ENCODE measurements at regions not wholly inside any gene's neighbourhood (a gene's known extent, or its start where the extent isn't known, plus 50 kb on each side); places are given as distances from the start of the nearest gene placed in this dataset.
"Not testable (repeated sequence)": the region's sequence is repeated elsewhere in the genome, so short reads cannot be mapped to it uniquely, and the experiment has no call there.

GRCh38 chr18:43341014-43341413 is 63.7 kb upstream of the SYT4 start:
- ATAC-seq (ENCODE audit: poor library complexity) (no peak), DNase-seq (no peak)
- intact Hi-C loops (cut with DNase I) = no loop called here

GRCh38 chr18:43350176-43350575 is 72.9 kb upstream of the SYT4 start:
- ATAC-seq (ENCODE audit: poor library complexity) (no peak), DNase-seq (no peak)
- intact Hi-C loops (cut with DNase I) = no loop called here

DNA sequence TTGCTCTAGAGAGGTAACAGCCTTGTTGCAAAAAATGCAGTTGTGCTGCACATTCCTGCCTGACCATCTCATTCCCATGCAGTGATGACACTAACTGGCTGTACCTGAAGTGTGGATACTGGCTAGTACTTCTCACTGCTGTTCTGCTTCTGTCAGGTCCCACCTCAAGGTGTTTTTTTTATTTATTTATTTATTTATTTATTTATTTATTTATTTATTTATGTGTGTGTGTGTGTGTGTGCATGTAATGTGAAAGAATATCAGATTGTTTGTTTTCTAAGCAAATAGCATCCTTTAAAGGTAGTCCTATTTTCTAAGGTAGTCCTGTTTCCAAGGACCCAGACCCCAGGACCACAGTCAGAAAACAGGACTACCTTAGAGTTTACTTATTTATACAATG is 87.2 kb upstream of the SYT4 start:
- DNase-seq = no peak
- no peak for ATAC-seq (ENCODE audit: poor library complexity)
- intact Hi-C loops (cut with DNase I) = no loop called here

- no peak for DNase-seq
- intact Hi-C loops (cut with DNase I) = no loop called here
- no peak for ATAC-seq (ENCODE audit: poor library complexity)
Measured at GRCh38 chr18:43367895-43368294, 90.6 kb upstream of the SYT4 start.

DNA sequence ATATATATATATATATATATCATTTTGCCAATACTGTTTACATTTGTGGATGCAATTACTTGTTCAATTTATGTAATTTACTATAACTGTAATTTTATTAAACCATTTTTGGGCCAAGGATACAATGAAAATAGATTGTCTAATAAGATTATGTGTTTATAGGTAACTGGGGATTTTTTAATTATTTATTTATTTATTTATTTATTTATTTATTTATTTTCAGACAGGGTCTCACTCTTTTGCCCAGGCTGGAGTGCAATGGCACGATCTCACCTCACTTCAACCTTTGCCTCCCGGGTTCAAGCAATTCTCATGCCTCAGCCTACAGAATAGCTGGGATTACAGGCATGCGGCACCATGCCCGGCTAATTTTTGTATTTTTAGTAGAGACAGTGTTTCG is 92.0 kb upstream of the SYT4 start:
- intact Hi-C loops (cut with DNase I); ATAC-seq (ENCODE audit: poor library complexity); DNase-seq: not testable (repeated sequence)

DNA sequence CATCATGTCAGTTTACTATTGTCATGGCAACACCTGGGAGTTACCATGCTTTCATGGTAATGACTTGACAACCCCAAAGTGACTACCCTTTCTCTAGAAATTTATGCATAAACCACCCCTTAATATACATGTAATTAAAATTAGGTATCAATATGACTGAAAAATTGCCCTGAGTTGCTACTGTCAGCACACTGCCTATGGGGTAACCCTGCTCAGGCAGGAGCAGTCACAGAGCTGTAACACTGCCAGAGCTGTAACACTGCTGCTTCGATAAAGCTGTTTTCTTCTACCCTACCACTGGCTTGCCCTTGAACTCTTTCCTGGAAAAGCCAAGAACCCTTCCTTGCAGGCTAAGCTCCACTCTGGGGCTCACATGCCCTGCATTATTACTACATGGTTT is 95.5 kb upstream of the SYT4 start:
- DNase-seq = no peak
- ATAC-seq (ENCODE audit: poor library complexity) = no peak
- intact Hi-C loops (cut with DNase I) = no loop called here

DNA sequence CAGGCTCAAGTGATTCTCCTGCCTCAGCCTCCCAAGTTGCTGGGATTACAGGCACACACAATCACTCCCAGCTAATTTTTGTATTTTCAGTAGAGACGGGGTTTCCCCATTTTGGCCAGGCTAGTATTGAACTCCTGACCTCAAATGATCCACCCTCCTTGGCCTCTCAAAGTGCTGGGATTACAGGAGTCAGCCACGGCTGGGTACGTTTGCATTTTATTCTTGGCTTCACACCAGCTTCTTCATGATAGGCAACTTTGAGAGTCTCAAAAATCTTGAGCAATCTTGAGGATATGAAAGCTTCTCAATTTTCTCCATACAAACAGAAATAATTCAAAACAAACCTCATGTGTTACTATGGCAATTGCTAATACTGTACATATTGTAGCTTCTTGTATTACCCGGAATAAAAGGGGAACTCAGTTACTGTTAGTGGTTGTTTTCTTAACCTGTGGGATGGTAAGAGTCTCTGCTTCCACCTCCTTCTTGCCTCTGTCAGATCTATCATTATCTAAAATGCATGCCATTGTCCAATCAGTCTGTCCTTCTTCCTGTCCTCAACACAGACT is 102.9 kb upstream of the SYT4 start:
- intact Hi-C loops (cut with DNase I) = no loop called here
- ATAC-seq (ENCODE audit: poor library complexity) (no peak), DNase-seq (no peak)

DNA sequence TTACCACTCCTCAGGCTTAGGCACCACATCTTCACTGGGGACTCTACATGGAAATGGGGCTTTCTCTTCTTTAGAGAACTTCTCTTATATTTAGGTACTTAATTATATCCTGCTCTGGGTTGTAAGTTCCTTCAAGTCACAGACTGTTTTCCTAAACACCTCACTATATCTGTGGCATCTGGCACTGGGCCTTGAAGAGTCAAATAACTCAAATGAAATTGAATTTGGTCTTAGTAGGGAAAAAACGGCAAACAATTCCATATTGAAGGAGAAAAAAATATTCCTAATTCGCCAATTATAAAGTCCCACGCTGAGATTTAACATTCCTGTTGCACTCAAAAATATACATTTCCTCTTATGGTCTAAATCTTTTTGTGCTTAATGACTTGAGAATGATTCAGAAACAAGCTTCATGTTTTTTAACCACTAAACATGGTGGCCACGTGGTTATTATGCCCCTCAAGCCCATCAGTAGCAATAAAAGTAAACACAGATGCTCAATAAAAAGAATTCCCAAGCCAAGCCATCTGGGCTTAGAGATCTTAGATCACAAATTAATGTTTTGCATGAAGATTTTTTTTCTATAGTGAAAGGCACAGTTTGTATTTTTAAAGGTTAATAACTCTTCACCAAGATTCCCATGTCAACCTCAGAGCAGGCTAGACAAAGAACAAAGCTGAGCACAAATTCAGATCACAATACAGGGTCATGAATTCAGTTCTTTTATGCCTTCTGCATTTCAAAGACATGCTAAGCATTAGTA is 105.5 kb upstream of the SYT4 start:
- DNase-seq = no peak
- no peak for ATAC-seq (ENCODE audit: poor library complexity)
- intact Hi-C loops (cut with DNase I) = no loop called here

DNA sequence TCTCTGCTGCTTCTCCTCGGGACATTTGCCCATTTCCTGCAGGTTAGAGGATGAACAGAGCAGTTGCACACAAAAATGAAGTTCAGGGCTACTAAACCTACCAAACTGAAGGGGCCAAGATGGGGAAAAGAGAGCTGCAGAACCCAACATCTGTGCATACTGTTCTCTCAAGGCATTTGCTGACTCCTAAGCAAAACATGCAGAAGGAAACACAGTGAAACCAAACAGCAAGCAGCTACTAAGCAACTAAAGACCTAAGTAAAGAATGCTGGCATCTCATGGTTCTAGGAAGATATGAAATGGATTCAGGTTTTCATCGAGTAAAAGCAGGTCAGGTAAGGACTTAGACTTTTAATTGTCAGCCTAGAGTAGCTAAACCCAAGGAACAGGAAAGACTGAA is 111.9 kb upstream of the SYT4 start:
- DNase-seq = no peak
- ATAC-seq (ENCODE audit: poor library complexity) = no peak
- intact Hi-C loops (cut with DNase I) = no loop called here

GRCh38 chr18:43392168-43392567 is 114.9 kb upstream of the SYT4 start:
- intact Hi-C loops (cut with DNase I) = no loop called here
- DNase-seq = no peak
- no peak for ATAC-seq (ENCODE audit: poor library complexity)

DNA sequence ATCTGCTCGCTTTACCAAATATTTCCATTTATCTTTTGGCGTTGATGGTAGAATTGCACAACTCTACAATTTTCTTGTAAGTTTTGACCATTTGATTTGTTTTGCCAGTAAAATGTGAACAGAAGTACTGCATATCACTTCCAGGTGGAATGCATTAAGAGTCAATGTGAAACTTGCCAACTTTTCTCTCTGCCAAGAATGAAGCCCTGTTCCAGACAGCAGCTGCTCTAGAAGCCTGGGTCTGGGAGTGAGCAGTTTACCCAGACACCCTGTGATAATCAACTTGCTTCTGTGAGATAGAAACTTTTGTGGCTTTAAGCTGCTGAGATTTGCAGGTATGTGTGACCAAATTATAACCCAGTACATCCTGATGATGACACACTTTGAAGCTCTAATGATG is 115.9 kb upstream of the SYT4 start:
- intact Hi-C loops (cut with DNase I) = no loop called here
- DNase-seq (no peak), ATAC-seq (ENCODE audit: poor library complexity) (no peak)

DNA sequence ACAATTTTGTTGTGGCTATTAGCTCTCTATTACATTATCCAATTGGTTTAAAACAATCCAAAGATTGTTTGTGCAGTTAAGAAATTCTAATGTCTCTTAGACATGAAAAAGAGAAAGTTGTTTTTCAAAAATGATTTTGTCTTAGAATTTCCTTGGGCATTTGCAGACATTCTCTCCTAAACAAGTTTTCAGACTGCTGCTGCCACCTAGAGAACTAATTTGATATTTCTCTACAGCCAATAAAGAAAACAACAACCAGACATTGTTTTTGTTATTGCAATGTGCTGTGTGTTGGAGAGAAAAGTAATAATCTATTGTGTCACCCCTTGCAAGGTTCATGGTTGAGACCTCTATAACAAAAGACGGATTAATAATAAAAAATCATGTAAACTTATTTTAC is 119.0 kb upstream of the SYT4 start:
- no peak for DNase-seq
- ATAC-seq (ENCODE audit: poor library complexity) = no peak
- intact Hi-C loops (cut with DNase I) = no loop called here

GRCh38 chr18:43398601-43399000 is 121.3 kb upstream of the SYT4 start:
- no peak for DNase-seq
- ATAC-seq (ENCODE audit: poor library complexity) = no peak
- intact Hi-C loops (cut with DNase I) = no loop called here

DNA sequence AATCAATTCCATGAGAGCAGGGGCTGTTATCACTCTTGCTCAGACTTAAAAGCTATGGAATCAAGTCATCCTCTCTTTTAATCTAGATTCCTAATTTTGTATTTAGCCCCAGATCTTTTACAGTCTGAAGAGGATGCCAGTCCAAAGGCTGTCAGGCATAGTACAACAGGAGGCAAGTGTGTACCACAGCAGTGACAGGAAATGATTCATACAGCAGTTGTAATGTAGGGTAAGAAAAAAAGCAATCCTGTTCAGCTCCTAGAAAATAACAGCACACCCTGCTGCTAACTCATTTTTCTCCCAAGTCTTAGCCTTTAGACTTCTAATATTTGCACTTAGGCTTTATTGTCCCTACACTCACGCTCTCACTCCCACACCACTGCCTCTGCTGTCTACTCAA is 127.8 kb upstream of the SYT4 start:
- DNase-seq (no peak), ATAC-seq (ENCODE audit: poor library complexity) (no peak)
- intact Hi-C loops (cut with DNase I) = no loop called here

GRCh38 chr18:43414006-43414405 is 136.7 kb upstream of the SYT4 start:
- intact Hi-C loops (cut with DNase I) = no loop called here
- DNase-seq = no peak
- no peak for ATAC-seq (ENCODE audit: poor library complexity)

- intact Hi-C loops (cut with DNase I) = no loop called here
- DNase-seq = no peak
- ATAC-seq (ENCODE audit: poor library complexity) = no peak
Measured at GRCh38 chr18:43420091-43420490, 142.8 kb upstream of the SYT4 start.

- DNase-seq (no peak), ATAC-seq (ENCODE audit: poor library complexity) (no peak)
- intact Hi-C loops (cut with DNase I) = no loop called here
Measured at GRCh38 chr18:43420950-43421349, 143.7 kb upstream of the SYT4 start.

GRCh38 chr18:43422518-43422917 is 145.2 kb upstream of the SYT4 start:
- peak; percentile 48 for ATAC-seq (ENCODE audit: poor library complexity)
- DNase-seq = no peak
- intact Hi-C loops (cut with DNase I) = no loop called here

GRCh38 chr18:43435851-43436250 is 158.6 kb upstream of the SYT4 start:
- no peak for DNase-seq
- no peak for ATAC-seq (ENCODE audit: poor library complexity)
- intact Hi-C loops (cut with DNase I) = no loop called here

GRCh38 chr18:43442131-43442530 is 164.8 kb upstream of the SYT4 start:
- ATAC-seq (ENCODE audit: poor library complexity) (no peak), DNase-seq (no peak)
- intact Hi-C loops (cut with DNase I) = no loop called here

DNA sequence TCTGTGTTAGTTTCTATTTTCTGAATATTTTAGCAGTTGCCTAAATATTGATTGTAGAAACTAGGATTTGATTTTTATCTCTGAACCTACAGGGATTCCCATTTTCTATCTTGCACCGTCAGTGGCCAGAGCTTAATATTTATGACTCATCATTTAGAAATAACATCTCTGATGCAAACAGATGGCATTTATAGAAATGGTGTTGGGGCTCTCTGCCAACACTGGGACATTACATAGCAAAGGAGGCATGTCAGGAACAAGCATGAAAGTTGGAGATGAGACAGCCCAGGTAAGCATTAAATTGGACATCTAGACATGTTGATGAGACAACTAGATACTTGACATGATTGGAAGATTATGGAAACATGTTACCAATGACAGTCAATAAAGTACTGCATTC is 165.3 kb upstream of the SYT4 start:
- ATAC-seq (ENCODE audit: poor library complexity) = no peak
- intact Hi-C loops (cut with DNase I) = no loop called here
- DNase-seq = no peak

All from Right ventricle myocardium superior (tissue), 1 donor.